NT2/D1 (cell line): ENCODE measurements at regions not wholly inside any gene's neighbourhood (a gene's known extent, or its start where the extent isn't known, plus 50 kb on each side); places are given as distances from the start of the nearest gene placed in this dataset.

Experiments used
- SUZ12 ChIP-seq: IDR thresholded peaks from 2 replicates; pipeline ENCODE4 v1.6.1; 2011; ENCODE audit not compliant: insufficient read length, insufficient read depth; ENCODE audit errors: extremely low read depth
- YY1 ChIP-seq: IDR thresholded peaks from 2 replicates; pipeline ENCODE4 v1.6.1; 2011; ENCODE audit not compliant: insufficient read length, insufficient read depth
- ZNF274 ChIP-seq: IDR thresholded peaks from 2 replicates; pipeline ENCODE4 v1.6.1; 2011; ENCODE audit warnings: mild to moderate bottlenecking, low read depth, low read length

- TF ChIP-seq ZNF274: no peak
- no peak for TF ChIP-seq SUZ12
- no peak for TF ChIP-seq YY1
Measured at GRCh38 chr17:72219137-72219823, 98.5 kb downstream of the SOX9 start.
